WTC11 (cell line): ENCODE measurements at regions not wholly inside any gene's neighbourhood (a gene's known extent, or its start where the extent isn't known, plus 50 kb on each side); places are given as distances from the start of the nearest gene placed in this dataset.

Source experiments
- ATAC-seq: fragments of 200-7000 bp; cut with Tn5 transposase; 2 replicates; pipeline ENCODE4 v1.10.0; 2021; ENCODE audit warnings: mild to moderate bottlenecking, moderate library complexity
- CTCF ChIA-PET: fragments of 300-600 bp; sonication (Branson Sonifier 250); formaldehyde crosslinking; loops from one replicate; lab custom pipeline; 2021; ENCODE audit warnings: antibody characterized with exemption; lab: Charles Lee
- POLR2A ChIA-PET: fragments of 350-600 bp; sonication (Branson Sonifier 250); formaldehyde crosslinking; loops from one replicate; lab custom pipeline; 2021; ENCODE audit warnings: antibody characterized with exemption; lab: Charles Lee
- DNase-seq: peaks from one replicate; pipeline ENCODE4 v3.0.0; 2021; ENCODE audit warnings: low spot score
- H3K27ac Mint-ChIP-seq: 2 replicates; pipeline ENCODE4 v1.8.0; 2021; ENCODE audit warnings: mixed read lengths
- H3K27me3 Mint-ChIP-seq: 2 replicates; pipeline ENCODE4 v1.8.0; 2021; ENCODE audit warnings: low read depth, mild to moderate bottlenecking, moderate library complexity, mixed read lengths
- H3K36me3 Mint-ChIP-seq: 2 replicates; pipeline ENCODE4 v1.8.0; 2021; ENCODE audit warnings: mixed read lengths
- H3K4me1 Mint-ChIP-seq: 2 replicates; pipeline ENCODE4 v1.8.0; 2022; ENCODE audit warnings: mixed read lengths
- H3K4me3 Mint-ChIP-seq: 2 replicates; pipeline ENCODE4 v1.8.0; 2021; ENCODE audit warnings: mild to moderate bottlenecking, moderate library complexity, mixed read lengths
- H3K9me3 Mint-ChIP-seq: 2 replicates; pipeline ENCODE4 v1.8.0; 2021; ENCODE audit warnings: mixed read lengths
- CREB1 ChIP-seq: sonication (generic); formaldehyde crosslinking; IDR thresholded peaks from 2 replicates; pipeline ENCODE4 v1.8.0; 2023; ENCODE audit warnings: mild to moderate bottlenecking, missing genetic modification reagents
- ETV6 ChIP-seq: sonication (generic); formaldehyde crosslinking; IDR thresholded peaks from 2 replicates; pipeline ENCODE4 v1.8.1; 2022; ENCODE audit warnings: mild to moderate bottlenecking, missing genetic modification reagents
- GTF2I ChIP-seq: fragments of 250-450 bp; sonication (Bioruptor Pico); conservative IDR thresholded peaks from 2 replicates; pipeline ENCODE4 v1.4.0; 2021; ENCODE audit warnings: mild to moderate bottlenecking
- NFE2L1 ChIP-seq: sonication (generic); formaldehyde crosslinking; IDR thresholded peaks from 2 replicates; pipeline ENCODE4 v1.8.1; 2023; ENCODE audit warnings: missing genetic modification reagents
- NR1H2 ChIP-seq: sonication (generic); formaldehyde crosslinking; IDR thresholded peaks from 2 replicates; pipeline ENCODE4 v1.9.0; 2021; ENCODE audit warnings: mild to moderate bottlenecking, moderate library complexity, missing genetic modification reagents
- RELA ChIP-seq: sonication (generic); formaldehyde crosslinking; IDR thresholded peaks from 2 replicates; pipeline ENCODE4 v1.8.1; 2022; ENCODE audit warnings: missing genetic modification reagents, mild to moderate bottlenecking, borderline replicate concordance
- TCF7 ChIP-seq: sonication (generic); formaldehyde crosslinking; IDR thresholded peaks from 2 replicates; pipeline ENCODE4 v1.8.0; 2022; ENCODE audit warnings: mild to moderate bottlenecking, low read depth, missing genetic modification reagents, moderate library complexity
- ZNF121 ChIP-seq: sonication (generic); formaldehyde crosslinking; IDR thresholded peaks from 2 replicates; pipeline ENCODE4 v1.8.0; 2023; ENCODE audit warnings: missing genetic modification reagents
- ZNF232 ChIP-seq: sonication (generic); formaldehyde crosslinking; IDR thresholded peaks from 2 replicates; pipeline ENCODE4 v1.8.0; 2022; ENCODE audit warnings: mild to moderate bottlenecking, missing genetic modification reagents
- ZNF317 ChIP-seq: sonication (generic); formaldehyde crosslinking; IDR thresholded peaks from 2 replicates; pipeline ENCODE4 v1.8.1; 2023; ENCODE audit warnings: low read depth, mild to moderate bottlenecking, moderate library complexity, missing genetic modification reagents, borderline replicate concordance
- ZNF416 ChIP-seq: fragments of 250-450 bp; sonication (Bioruptor Pico); IDR thresholded peaks from 2 replicates; pipeline ENCODE4 v1.9.0; 2021; ENCODE audit warnings: mild to moderate bottlenecking, inconsistent platforms
- TF ChIP-seq, protein P1 (sequence below): sonication (generic); formaldehyde crosslinking; IDR thresholded peaks from 2 replicates; pipeline ENCODE4 v1.8.1; 2023; ENCODE audit warnings: mild to moderate bottlenecking, missing genetic modification reagents, borderline replicate concordance
- TF ChIP-seq, protein P2 (sequence below): fragments of 250-450 bp; sonication (Bioruptor Pico); conservative IDR thresholded peaks from 2 replicates; pipeline ENCODE4 v1.9.0; 2021; ENCODE audit warnings: mild to moderate bottlenecking
- TF ChIP-seq, protein P3 (sequence below): sonication (generic); formaldehyde crosslinking; IDR thresholded peaks from 2 replicates; pipeline ENCODE4 v1.8.0; 2022; ENCODE audit warnings: missing genetic modification reagents
- TF ChIP-seq, protein P4 (sequence below): sonication (generic); formaldehyde crosslinking; IDR thresholded peaks from 2 replicates; pipeline ENCODE4 v1.8.1; 2022; ENCODE audit warnings: low read depth, mild to moderate bottlenecking, moderate library complexity, missing genetic modification reagents, borderline replicate concordance

DNA sequence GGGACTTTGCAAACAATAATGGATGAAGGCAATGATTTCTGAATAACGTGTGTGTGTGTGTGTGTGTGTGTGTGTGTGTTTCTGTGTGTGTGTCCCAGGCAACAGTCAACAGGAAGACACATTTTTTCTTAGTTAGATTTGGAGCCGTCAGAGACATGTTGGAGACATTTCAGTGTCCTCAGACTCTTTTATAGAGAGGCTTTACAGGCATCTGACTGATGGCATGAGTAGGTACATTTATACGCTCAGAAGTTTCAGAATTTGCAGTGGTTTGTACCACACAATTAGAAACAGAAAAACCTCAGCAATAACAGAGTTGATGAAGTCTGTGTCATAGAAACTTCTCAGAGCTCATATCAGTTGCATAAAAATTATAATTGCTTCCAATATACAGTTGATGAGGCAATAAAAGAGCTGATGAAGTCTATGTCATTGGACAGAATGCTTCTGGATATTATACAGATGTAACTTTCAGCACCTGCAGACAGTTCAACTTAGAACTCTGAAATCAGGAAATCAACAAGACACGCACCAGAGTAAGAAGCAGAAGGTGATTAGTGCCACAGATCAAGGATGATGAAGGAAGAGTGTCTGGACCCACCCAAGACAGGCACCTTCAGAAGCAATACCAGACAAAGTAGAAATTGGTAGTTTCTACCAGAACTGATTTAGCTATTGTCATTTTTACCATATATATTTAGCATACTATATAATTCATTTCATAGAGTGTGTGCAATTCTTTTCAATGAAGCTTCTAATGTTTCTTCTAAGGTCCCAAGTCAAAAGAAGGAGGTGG, 104.5 kb upstream of the LYZL1 start:
- ATAC-seq (no peak), DNase-seq (no peak)
- Mint-ChIP-seq H3K27me3 (no peaks in the 10 kb centered on the region), H3K4me1 (peaks cover 15% of the 10 kb centered on the region), H3K27ac (no peak overlapping the region), H3K4me3 (no peak overlapping the region), H3K9me3 (peaks cover 9% of the 10 kb centered on the region), H3K36me3 (no peaks in the 10 kb centered on the region)
- ChIA-PET POLR2A (interaction anchor here (1.6 kb wide), 1 partner anchor 8 kb away, joined by 3 read pairs; no protein-coding TSS in a partner anchor), CTCF (no interaction called here)
- TF ChIP-seq ZNF416 (CRISPR knock-in tag) = no peak
- TF ChIP-seq, protein P1, sequence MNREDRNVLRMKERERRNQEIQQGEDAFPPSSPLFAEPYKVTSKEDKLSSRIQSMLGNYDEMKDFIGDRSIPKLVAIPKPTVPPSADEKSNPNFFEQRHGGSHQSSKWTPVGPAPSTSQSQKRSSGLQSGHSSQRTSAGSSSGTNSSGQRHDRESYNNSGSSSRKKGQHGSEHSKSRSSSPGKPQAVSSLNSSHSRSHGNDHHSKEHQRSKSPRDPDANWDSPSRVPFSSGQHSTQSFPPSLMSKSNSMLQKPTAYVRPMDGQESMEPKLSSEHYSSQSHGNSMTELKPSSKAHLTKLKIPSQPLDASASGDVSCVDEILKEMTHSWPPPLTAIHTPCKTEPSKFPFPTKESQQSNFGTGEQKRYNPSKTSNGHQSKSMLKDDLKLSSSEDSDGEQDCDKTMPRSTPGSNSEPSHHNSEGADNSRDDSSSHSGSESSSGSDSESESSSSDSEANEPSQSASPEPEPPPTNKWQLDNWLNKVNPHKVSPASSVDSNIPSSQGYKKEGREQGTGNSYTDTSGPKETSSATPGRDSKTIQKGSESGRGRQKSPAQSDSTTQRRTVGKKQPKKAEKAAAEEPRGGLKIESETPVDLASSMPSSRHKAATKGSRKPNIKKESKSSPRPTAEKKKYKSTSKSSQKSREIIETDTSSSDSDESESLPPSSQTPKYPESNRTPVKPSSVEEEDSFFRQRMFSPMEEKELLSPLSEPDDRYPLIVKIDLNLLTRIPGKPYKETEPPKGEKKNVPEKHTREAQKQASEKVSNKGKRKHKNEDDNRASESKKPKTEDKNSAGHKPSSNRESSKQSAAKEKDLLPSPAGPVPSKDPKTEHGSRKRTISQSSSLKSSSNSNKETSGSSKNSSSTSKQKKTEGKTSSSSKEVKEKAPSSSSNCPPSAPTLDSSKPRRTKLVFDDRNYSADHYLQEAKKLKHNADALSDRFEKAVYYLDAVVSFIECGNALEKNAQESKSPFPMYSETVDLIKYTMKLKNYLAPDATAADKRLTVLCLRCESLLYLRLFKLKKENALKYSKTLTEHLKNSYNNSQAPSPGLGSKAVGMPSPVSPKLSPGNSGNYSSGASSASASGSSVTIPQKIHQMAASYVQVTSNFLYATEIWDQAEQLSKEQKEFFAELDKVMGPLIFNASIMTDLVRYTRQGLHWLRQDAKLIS (CRISPR knock-in tag) = no peak
- TF ChIP-seq ZNF232 (CRISPR knock-in tag) = no peak
- TF ChIP-seq ETV6 (CRISPR knock-in tag) = no peak
- TF ChIP-seq, protein P2, sequence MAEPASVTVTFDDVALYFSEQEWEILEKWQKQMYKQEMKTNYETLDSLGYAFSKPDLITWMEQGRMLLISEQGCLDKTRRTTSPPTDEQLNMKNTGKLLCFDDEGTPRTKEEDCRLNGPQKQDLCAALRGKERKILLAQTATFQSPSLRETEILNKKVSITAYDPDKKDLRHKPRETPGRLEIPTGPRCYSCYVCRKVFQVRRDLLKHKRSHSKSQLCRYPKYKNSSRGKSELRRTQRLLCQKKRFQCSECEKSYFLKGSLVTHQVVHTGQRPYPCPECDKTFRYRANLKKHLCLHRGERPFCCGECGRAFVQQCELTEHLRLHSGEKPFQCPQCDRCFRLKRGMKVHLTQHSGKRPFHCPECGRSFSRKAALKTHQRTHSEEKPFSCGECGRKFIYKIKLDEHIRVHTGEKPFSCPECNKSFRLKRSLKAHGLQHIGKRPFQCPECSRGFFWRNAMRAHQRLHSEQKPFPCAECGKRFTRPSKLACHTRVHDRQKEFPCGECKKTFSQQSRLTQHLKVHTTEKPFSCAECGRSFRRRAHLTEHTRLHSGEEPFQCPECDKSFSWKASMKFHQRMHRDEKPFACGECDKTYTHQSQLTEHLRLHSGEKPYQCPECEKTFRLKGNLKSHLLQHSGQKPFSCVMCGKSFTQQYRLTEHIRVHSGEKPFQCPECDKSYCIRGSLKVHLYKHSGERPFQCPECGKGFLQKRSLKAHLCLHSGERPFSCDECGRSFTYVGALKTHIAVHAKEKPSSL (CRISPR knock-in tag) = no peak
- TF ChIP-seq NFE2L1 (CRISPR knock-in tag) = no peak
- no peak for TF ChIP-seq CREB1 (CRISPR knock-in tag)
- TF ChIP-seq NR1H2 (CRISPR knock-in tag) = no peak
- TF ChIP-seq TCF7 (CRISPR knock-in tag) = no peak
- TF ChIP-seq ZNF317 (CRISPR knock-in tag) = no peak
- no peak for TF ChIP-seq GTF2I
- TF ChIP-seq, protein P3, sequence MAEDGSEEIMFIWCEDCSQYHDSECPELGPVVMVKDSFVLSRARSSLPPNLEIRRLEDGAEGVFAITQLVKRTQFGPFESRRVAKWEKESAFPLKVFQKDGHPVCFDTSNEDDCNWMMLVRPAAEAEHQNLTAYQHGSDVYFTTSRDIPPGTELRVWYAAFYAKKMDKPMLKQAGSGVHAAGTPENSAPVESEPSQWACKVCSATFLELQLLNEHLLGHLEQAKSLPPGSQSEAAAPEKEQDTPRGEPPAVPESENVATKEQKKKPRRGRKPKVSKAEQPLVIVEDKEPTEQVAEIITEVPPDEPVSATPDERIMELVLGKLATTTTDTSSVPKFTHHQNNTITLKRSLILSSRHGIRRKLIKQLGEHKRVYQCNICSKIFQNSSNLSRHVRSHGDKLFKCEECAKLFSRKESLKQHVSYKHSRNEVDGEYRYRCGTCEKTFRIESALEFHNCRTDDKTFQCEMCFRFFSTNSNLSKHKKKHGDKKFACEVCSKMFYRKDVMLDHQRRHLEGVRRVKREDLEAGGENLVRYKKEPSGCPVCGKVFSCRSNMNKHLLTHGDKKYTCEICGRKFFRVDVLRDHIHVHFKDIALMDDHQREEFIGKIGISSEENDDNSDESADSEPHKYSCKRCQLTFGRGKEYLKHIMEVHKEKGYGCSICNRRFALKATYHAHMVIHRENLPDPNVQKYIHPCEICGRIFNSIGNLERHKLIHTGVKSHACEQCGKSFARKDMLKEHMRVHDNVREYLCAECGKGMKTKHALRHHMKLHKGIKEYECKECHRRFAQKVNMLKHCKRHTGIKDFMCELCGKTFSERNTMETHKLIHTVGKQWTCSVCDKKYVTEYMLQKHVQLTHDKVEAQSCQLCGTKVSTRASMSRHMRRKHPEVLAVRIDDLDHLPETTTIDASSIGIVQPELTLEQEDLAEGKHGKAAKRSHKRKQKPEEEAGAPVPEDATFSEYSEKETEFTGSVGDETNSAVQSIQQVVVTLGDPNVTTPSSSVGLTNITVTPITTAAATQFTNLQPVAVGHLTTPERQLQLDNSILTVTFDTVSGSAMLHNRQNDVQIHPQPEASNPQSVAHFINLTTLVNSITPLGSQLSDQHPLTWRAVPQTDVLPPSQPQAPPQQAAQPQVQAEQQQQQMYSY = no peak
- no peak for TF ChIP-seq RELA
- TF ChIP-seq, protein P4, sequence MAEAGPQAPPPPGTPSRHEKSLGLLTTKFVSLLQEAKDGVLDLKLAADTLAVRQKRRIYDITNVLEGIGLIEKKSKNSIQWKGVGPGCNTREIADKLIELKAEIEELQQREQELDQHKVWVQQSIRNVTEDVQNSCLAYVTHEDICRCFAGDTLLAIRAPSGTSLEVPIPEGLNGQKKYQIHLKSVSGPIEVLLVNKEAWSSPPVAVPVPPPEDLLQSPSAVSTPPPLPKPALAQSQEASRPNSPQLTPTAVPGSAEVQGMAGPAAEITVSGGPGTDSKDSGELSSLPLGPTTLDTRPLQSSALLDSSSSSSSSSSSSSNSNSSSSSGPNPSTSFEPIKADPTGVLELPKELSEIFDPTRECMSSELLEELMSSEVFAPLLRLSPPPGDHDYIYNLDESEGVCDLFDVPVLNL (CRISPR knock-in tag) = no peak
- TF ChIP-seq ZNF121 (CRISPR knock-in tag) = no peak
